MCF 10A (cell line): ENCODE measurements at regions not wholly inside any gene's neighbourhood (a gene's known extent, or its start where the extent isn't known, plus 50 kb on each side); places are given as distances from the start of the nearest gene placed in this dataset.

Experiments
- BruUV-seq: library from RNA; stranded (reverse); fragments of 400-500 nt; replicated peaks from 2 replicates; lab custom pipeline; 2021; lab: Mats Ljungman, UMichigan
- CTCF ChIA-PET: fragments of 300-600 bp; sonication (Branson Sonifier 250); formaldehyde crosslinking; extraction: SDS; loops from one replicate; lab custom pipeline; 2021; ENCODE audit warnings: antibody characterized with exemption, inconsistent platforms; lab: Yijun Ruan, JAX
- POLR2A ChIA-PET: fragments of 300-600, 350-650 bp; sonication (Branson Sonifier 250); formaldehyde crosslinking; extraction: SDS; loops from one replicate; lab custom pipeline; 2020; ENCODE audit warnings: antibody characterized with exemption, inconsistent platforms; lab: Yijun Ruan, JAX
- DNase-seq: peaks from one replicate; pipeline ENCODE4 v3.0.0-alpha.2; 2018; ENCODE audit not compliant: unreplicated experiment
- H3K27ac Mint-ChIP-seq: one replicate; pipeline ENCODE4 v1.8.0; 2022; ENCODE audit warnings: mild to moderate bottlenecking, low read depth, mixed read lengths; ENCODE audit not compliant: unreplicated experiment
- H3K27me3 Mint-ChIP-seq: one replicate; pipeline ENCODE4 v1.8.0; 2022; ENCODE audit warnings: mixed read lengths; ENCODE audit not compliant: insufficient read depth, unreplicated experiment
- H3K36me3 Mint-ChIP-seq: one replicate; pipeline ENCODE4 v1.8.0; 2022; ENCODE audit warnings: mild to moderate bottlenecking, moderate library complexity, mixed read lengths; ENCODE audit not compliant: insufficient read depth, unreplicated experiment
- H3K4me1 Mint-ChIP-seq: one replicate; pipeline ENCODE4 v1.8.0; 2022; ENCODE audit warnings: mixed read lengths; ENCODE audit not compliant: insufficient read depth, unreplicated experiment
- H3K4me3 Mint-ChIP-seq: one replicate; pipeline ENCODE4 v1.8.0; 2022; ENCODE audit warnings: mild to moderate bottlenecking, moderate library complexity, mixed read lengths; ENCODE audit not compliant: unreplicated experiment
- H3K9me3 Mint-ChIP-seq: one replicate; pipeline ENCODE4 v1.8.0; 2022; ENCODE audit warnings: mixed read lengths; ENCODE audit not compliant: unreplicated experiment
- CTCF ChIP-seq: fragments of 200-600 bp; IDR thresholded peaks from one replicate; pipeline ENCODE4 v1.8.0; 2022; ENCODE audit warnings: antibody characterized with exemption, mild to moderate bottlenecking; ENCODE audit not compliant: unreplicated experiment
- intact Hi-C: fragments of 100-400 bp; cut with micrococcal nuclease; formaldehyde crosslinking; loops from 2 replicates; pipeline ENCODE4 v1.14.1; 2022

GRCh38 chr3:118400886-118401285, 633.8 kb downstream of the IGSF11 start:
- no peak for TF ChIP-seq CTCF
- CTCF ChIA-PET, result no interaction called here
- no peaks in the 10 kb centered on the region for H3K36me3 Mint-ChIP-seq
- DNase-seq, result peak; percentile 67
- H3K4me1 Mint-ChIP-seq, result peaks cover 5% of the 10 kb centered on the region
- no TSS peak for BruUV-seq
- intact Hi-C loops, result loop anchor here (10.0 kb wide), 1 partner anchor 224 kb away; no protein-coding TSS in a partner anchor
- no peaks in the 10 kb centered on the region for H3K9me3 Mint-ChIP-seq
- H3K27me3 Mint-ChIP-seq, result no peaks in the 10 kb centered on the region
- POLR2A ChIA-PET, result interaction anchor here (0.8 kb wide), 1 partner anchor 9 kb away, joined by 3 read pairs; no protein-coding TSS in a partner anchor
- no peak overlapping the region for H3K27ac Mint-ChIP-seq
- no peak overlapping the region for H3K4me3 Mint-ChIP-seq

- Mint-ChIP-seq H3K36me3 (no peaks in the 10 kb centered on the region), H3K4me1 (peaks cover 5% of the 10 kb centered on the region), H3K4me3 (no peak overlapping the region), H3K27me3 (no peaks in the 10 kb centered on the region), H3K27ac (no peak overlapping the region), H3K9me3 (no peaks in the 10 kb centered on the region)
- ChIA-PET CTCF (no interaction called here), POLR2A (interaction anchor here (0.7 kb wide), 1 partner anchor 235 kb away, joined by 4 read pairs; no protein-coding TSS in a partner anchor)
- intact Hi-C loops, result loop anchor here (10.0 kb wide), 1 partner anchor 223 kb away; no protein-coding TSS in a partner anchor
- DNase-seq, result no peak
- no peak for TF ChIP-seq CTCF
- BruUV-seq, result no TSS peak
Measured at GRCh38 chr3:118401887-118402286, 632.8 kb downstream of the IGSF11 start.

GRCh38 chr3:118402971-118403370, 631.7 kb downstream of the IGSF11 start:
- DNase-seq, result no peak
- ChIA-PET POLR2A (no interaction called here), CTCF (interaction anchor here (0.5 to 0.9 kb wide), 2 partner anchors 16 to 202 kb away, joined by 3 to 5 read pairs; no protein-coding TSS in a partner anchor)
- TF ChIP-seq CTCF, result no peak
- H3K4me3 Mint-ChIP-seq, result no peak overlapping the region
- H3K36me3 Mint-ChIP-seq, result no peaks in the 10 kb centered on the region
- no peaks in the 10 kb centered on the region for H3K9me3 Mint-ChIP-seq
- no peaks in the 10 kb centered on the region for H3K27me3 Mint-ChIP-seq
- H3K4me1 Mint-ChIP-seq, result peaks cover 5% of the 10 kb centered on the region
- no TSS peak for BruUV-seq
- no peak overlapping the region for H3K27ac Mint-ChIP-seq
- intact Hi-C loops, result loop anchor here (10.0 kb wide), 1 partner anchor 222 kb away; no protein-coding TSS in a partner anchor

- BruUV-seq, result no TSS peak
- Mint-ChIP-seq H3K4me1 (peaks cover 7% of the 10 kb centered on the region), H3K27me3 (no peaks in the 10 kb centered on the region), H3K27ac (no peak overlapping the region), H3K9me3 (no peaks in the 10 kb centered on the region), H3K4me3 (no peak overlapping the region), H3K36me3 (no peaks in the 10 kb centered on the region)
- TF ChIP-seq CTCF, result no peak
- intact Hi-C loops, result loop anchor here (10.0 kb wide), 1 partner anchor 218 kb away; no protein-coding TSS in a partner anchor
- ChIA-PET CTCF (no interaction called here), POLR2A (no interaction called here)
- no peak for DNase-seq
Measured at GRCh38 chr3:118406562-118406961, 628.1 kb downstream of the IGSF11 start.
